C4-2B (cell line): ENCODE measurements at regions not wholly inside any gene's neighbourhood (a gene's known extent, or its start where the extent isn't known, plus 50 kb on each side); places are given as distances from the start of the nearest gene placed in this dataset.

ENCODE experiments used
- ZFX ChIP-seq: fragments of 450-650 bp; IDR thresholded peaks from 2 replicates; pipeline ENCODE4 v1.6.1; 2017
- TF ChIP-seq, protein P1 (sequence below): fragments of 450-650 bp; conservative IDR thresholded peaks from 2 replicates; pipeline ENCODE4 v1.5.1; 2017; ENCODE audit warnings: mild to moderate bottlenecking

DNA sequence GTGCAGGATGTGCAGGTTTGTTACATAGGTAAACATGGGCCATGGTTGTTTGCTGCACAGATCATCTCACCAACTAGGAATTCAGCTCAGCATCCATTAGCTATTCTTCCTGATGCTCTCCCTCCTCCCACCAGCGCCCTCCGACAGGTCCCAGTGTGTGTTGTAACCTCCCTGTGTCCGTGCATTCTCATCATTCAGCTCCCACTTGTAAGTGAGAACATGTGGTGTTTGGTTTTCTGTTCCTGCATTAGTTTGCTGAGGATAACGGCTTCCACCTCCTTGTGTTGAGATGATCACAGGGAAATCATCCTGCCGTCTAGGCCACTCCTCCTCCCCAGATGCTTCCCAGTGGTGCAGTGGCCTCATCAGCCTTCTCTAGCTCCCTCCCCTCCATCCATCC lies 261.6 kb upstream of the GALNT17 start:
- TF ChIP-seq, protein P1, sequence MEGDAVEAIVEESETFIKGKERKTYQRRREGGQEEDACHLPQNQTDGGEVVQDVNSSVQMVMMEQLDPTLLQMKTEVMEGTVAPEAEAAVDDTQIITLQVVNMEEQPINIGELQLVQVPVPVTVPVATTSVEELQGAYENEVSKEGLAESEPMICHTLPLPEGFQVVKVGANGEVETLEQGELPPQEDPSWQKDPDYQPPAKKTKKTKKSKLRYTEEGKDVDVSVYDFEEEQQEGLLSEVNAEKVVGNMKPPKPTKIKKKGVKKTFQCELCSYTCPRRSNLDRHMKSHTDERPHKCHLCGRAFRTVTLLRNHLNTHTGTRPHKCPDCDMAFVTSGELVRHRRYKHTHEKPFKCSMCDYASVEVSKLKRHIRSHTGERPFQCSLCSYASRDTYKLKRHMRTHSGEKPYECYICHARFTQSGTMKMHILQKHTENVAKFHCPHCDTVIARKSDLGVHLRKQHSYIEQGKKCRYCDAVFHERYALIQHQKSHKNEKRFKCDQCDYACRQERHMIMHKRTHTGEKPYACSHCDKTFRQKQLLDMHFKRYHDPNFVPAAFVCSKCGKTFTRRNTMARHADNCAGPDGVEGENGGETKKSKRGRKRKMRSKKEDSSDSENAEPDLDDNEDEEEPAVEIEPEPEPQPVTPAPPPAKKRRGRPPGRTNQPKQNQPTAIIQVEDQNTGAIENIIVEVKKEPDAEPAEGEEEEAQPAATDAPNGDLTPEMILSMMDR: no peak
- TF ChIP-seq ZFX: no peak
